ENCODE measurements at regions not wholly inside any gene's neighbourhood (a gene's known extent, or its start where the extent isn't known, plus 50 kb on each side); places are given as distances from the start of the nearest gene placed in this dataset.

DNA sequence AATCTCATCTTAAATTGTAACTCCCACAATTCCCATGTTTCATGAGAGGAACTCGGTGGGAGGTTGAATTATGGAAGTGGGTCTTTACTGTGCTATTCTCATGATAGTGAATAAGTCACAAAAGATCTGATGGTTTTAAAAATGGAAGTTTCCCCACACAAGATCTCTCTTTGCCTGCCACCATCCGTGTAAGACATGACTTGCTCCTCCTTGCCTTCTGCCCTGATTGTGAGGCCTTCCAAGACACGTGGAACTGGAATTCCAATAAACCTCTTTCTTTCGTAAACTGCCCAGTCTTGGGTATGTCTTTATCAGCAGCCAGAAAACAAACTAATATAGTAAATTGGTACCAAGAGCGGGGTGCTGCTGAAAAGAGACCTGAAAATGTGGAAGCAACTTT, 761.6 kb upstream of the RGS18 start:
- TF ChIP-seq SP1 (IDR thresholded peaks at IDR 0.05) = no peak
- no peak for TF ChIP-seq BHLHE40 (IDR thresholded peaks at IDR 0.05; ENCODE audit: borderline replicate concordance)
